HepG2 (cell line): ENCODE measurements at regions not wholly inside any gene's neighbourhood (a gene's known extent, or its start where the extent isn't known, plus 50 kb on each side); places are given as distances from the start of the nearest gene placed in this dataset.

Experiments used
- ATAC-seq: fragments of 200-7000 bp; cut with Tn5 transposase; 3 replicates; pipeline ENCODE4 v1.9.1; 2020; ENCODE audit warnings: mild to moderate bottlenecking, moderate library complexity
- BruUV-seq: library from RNA; stranded (reverse); fragments of 400-500 nt; replicated peaks from 2 replicates; lab custom pipeline; 2021; lab: Mats Ljungman, UMichigan
- CTCF ChIA-PET: fragments of 300-600 bp; formaldehyde crosslinking; extraction: SDS; loops from one replicate; lab custom pipeline; 2021; ENCODE audit warnings: low total read pairs, inconsistent platforms, low intra/inter-chr PET ratio; lab: Yijun Ruan, JAX
- POLR2A ChIA-PET: fragments of 350-600 bp; sonication (Branson Sonifier 250); formaldehyde crosslinking; loops from one replicate; lab custom pipeline; 2020; ENCODE audit warnings: antibody characterized with exemption, inconsistent platforms; lab: Yijun Ruan, JAX
- DNase-seq: peaks from one replicate; pipeline ENCODE4 v3.0.0-alpha.2; 2015; ENCODE audit warnings: low spot score
- FAIRE-seq: peaks from 3 replicates; lab custom pipeline; 2011; peaks lifted over from hg19 to GRCh38; lab: Jason Lieb, UNC
- H2AFZ ChIP-seq: one replicate; pipeline ENCODE4 v1.6.1; 2011; ENCODE audit warnings: low read length, inconsistent platforms
- H3K27ac ChIP-seq: fragments of 300-600 bp; 3 replicates; pipeline ENCODE4 v1.8.0; 2011; ENCODE audit warnings: mixed run types, mild to moderate bottlenecking, mixed read lengths, low read length, inconsistent platforms; ENCODE audit not compliant: insufficient read depth; ENCODE audit errors: extremely low read length
- H3K27me3 ChIP-seq, 2 experiments: fragments of 200-600 bp in 1 of 2; 2 replicates in 1 of 2; 3 replicates in 1 of 2; pipeline versions ENCODE4 v1.6.0 to v1.8.0; 2011; ENCODE audit warnings: low read length in 2 of 2, mild to moderate bottlenecking in 2 of 2, moderate library complexity in 2 of 2, inconsistent platforms in 1 of 2; ENCODE audit not compliant: insufficient read depth in 2 of 2, control insufficient read depth in 1 of 2
- H3K36me3 ChIP-seq, 2 experiments: fragments of 200-600 bp in 1 of 2; replicated peaks in 1 of 2; 2 replicates in 1 of 2; 3 replicates in 1 of 2; pipeline versions ENCODE4 v1.5.1 to v1.8.0; 2011; ENCODE audit warnings: low read length in 2 of 2, inconsistent platforms in 1 of 2; ENCODE audit not compliant: insufficient read depth in 2 of 2, control insufficient read depth in 1 of 2
- H3K4me1 ChIP-seq: 2 replicates; pipeline ENCODE4 v1.5.1; 2012; ENCODE audit warnings: low read length, inconsistent platforms; ENCODE audit not compliant: insufficient read depth
- H3K4me2 ChIP-seq: 2 replicates; pipeline ENCODE4 v1.6.0; 2011; ENCODE audit warnings: low read depth, low read length, inconsistent platforms
- H3K4me3 ChIP-seq, 3 experiments: fragments of 200-600 bp in 1 of 3; sonication (generic), shearing (Covaris generic) in 1 of 3; replicated peaks in 1 of 3; 2 replicates each; pipeline ENCODE4 v1.5.1; 2011 to 2016; ENCODE audit warnings: low read length in 3 of 3, inconsistent platforms in 2 of 3, low read depth in 2 of 3, mild to moderate bottlenecking in 2 of 3, control low read depth in 1 of 3, mixed read lengths in 1 of 3; ENCODE audit not compliant: insufficient read depth in 1 of 3
- H3K79me2 ChIP-seq: one replicate; pipeline ENCODE4 v1.6.1; 2011; ENCODE audit warnings: low read length, inconsistent platforms; ENCODE audit not compliant: insufficient read depth
- H3K9ac ChIP-seq: 2 replicates; pipeline ENCODE4 v1.6.0; 2011; ENCODE audit warnings: mild to moderate bottlenecking, low read depth, low read length, inconsistent platforms; ENCODE audit not compliant: insufficient read depth
- H3K9me3 ChIP-seq: 2 replicates; pipeline ENCODE4 v1.5.1; 2012; ENCODE audit warnings: mild to moderate bottlenecking, low read length
- H4K20me1 ChIP-seq: 2 replicates; pipeline ENCODE4 v1.6.0; 2011; ENCODE audit warnings: inconsistent platforms, mild to moderate bottlenecking, low read length, moderate library complexity; ENCODE audit not compliant: insufficient read depth
- ATF5 ChIP-seq: sonication (generic); formaldehyde crosslinking; IDR thresholded peaks from 2 replicates; pipeline ENCODE4 v1.4.0; 2020; ENCODE audit warnings: mild to moderate bottlenecking, low read depth, missing genetic modification reagents
- E2F5 ChIP-seq: sonication (generic); formaldehyde crosslinking; conservative IDR thresholded peaks from 2 replicates; pipeline ENCODE4 v1.4.0; 2020; ENCODE audit warnings: missing genetic modification reagents
- EHMT2 ChIP-seq: fragments of 200-600 bp; sonication (generic); IDR thresholded peaks from 2 replicates; pipeline ENCODE4 v1.7.0; 2017; ENCODE audit warnings: antibody characterized with exemption, low read depth, low read length, borderline replicate concordance
- PHF5A ChIP-seq: IDR thresholded peaks from one replicate; pipeline ENCODE4 v1.6.1; 2018; ENCODE audit warnings: low read depth, missing genetic modification reagents; ENCODE audit not compliant: unreplicated experiment
- PHF8 ChIP-seq: sonication (generic); formaldehyde crosslinking; IDR thresholded peaks from 2 replicates; pipeline ENCODE4 v1.5.0; 2020; ENCODE audit warnings: missing genetic modification reagents
- PTBP1 ChIP-seq: fragments of 200-400 bp; formaldehyde crosslinking; IDR thresholded peaks from 2 replicates; pipeline ENCODE4 v1.6.1; 2018; ENCODE audit warnings: low read length, low read depth; ENCODE audit not compliant: poor library complexity, severe bottlenecking
- SIX1 ChIP-seq: sonication (generic); formaldehyde crosslinking; IDR thresholded peaks from 2 replicates; pipeline ENCODE4 v1.4.0; 2020; ENCODE audit warnings: missing genetic modification reagents, borderline replicate concordance
- TRIM22 ChIP-seq: fragments of 450-650 bp; IDR thresholded peaks from 2 replicates; pipeline ENCODE4 v1.6.1; 2017
- ZFP1 ChIP-seq: IDR thresholded peaks from 2 replicates; pipeline ENCODE4 v1.6.1; 2016
- ZNF30 ChIP-seq: sonication (generic); formaldehyde crosslinking; IDR thresholded peaks from 2 replicates; pipeline ENCODE4 v1.5.0; 2020; ENCODE audit warnings: mild to moderate bottlenecking, missing genetic modification reagents
- ZNF646 ChIP-seq: sonication (generic); formaldehyde crosslinking; IDR thresholded peaks from 2 replicates; pipeline ENCODE4 v1.9.0; 2021; ENCODE audit warnings: mild to moderate bottlenecking, missing genetic modification reagents
- ZSCAN5A ChIP-seq: sonication (generic); formaldehyde crosslinking; IDR thresholded peaks from 2 replicates; pipeline ENCODE4 v1.8.0; 2022; ENCODE audit warnings: mild to moderate bottlenecking, missing genetic modification reagents, borderline replicate concordance
- WGBS: methylation state at CpG from one replicate; pipeline ENCODE4 v1.1.6; 2017; ENCODE audit warnings: low lambda C conversion rate; 5-methylcytosine and 5-hydroxymethylcytosine counted together
- in situ Hi-C: cut with HindIII; loops from 2 replicates; pipeline ENCODE4 v1.10.0; 2017; ENCODE audit warnings: low pct_unique_long_range_greater_than_20kb; ENCODE audit not compliant: extremely low pct_ligation_motif_present
- intact Hi-C: fragments of 100-400 bp; cut with micrococcal nuclease; formaldehyde crosslinking; loops from one replicate; pipeline ENCODE4 v1.10.0; 2022; ENCODE audit not compliant: unreplicated experiment

GRCh38 chr10:27445070-27445469, 59.0 kb upstream of the RAB18 start:
- no peak overlapping the region for H3K4me2 ChIP-seq
- FAIRE-seq (no peak), ATAC-seq (no peak), DNase-seq (no peak)
- intact Hi-C loops = no loop called here
- no peak overlapping the region for H3K9ac ChIP-seq
- H3K4me1 ChIP-seq = no peaks in the 10 kb centered on the region
- TF ChIP-seq PHF5A (no peak), PHF8 (no peak), PTBP1 (no peak), ZFP1 (CRISPR knock-in tag) (no peak), ZSCAN5A (CRISPR knock-in tag) (no peak), TRIM22 (no peak), EHMT2 (no peak), SIX1 (CRISPR knock-in tag) (no peak), ZNF646 (CRISPR knock-in tag) (no peak), ZNF30 (CRISPR knock-in tag) (no peak), ATF5 (CRISPR knock-in tag) (no peak), E2F5 (CRISPR knock-in tag) (no peak)
- 11% methylated on average over 5 of the region's 5 CpGs for WGBS
- 0 out of 5 replicates have a peak, but pooled peaks cover 0 to 4% of the 10 kb centered on the region in 2 experiments for H3K27me3 ChIP-seq
- H3K4me3 ChIP-seq = no peak overlapping the region
- H3K36me3 ChIP-seq = no peaks in the 10 kb centered on the region
- CTCF ChIA-PET = interaction anchor here (1.5 kb wide), 1 partner anchor 211 kb away, joined by 7 read pairs; no protein-coding TSS in a partner anchor
- H2AFZ ChIP-seq = no peak overlapping the region
- no TSS peak for BruUV-seq
- H3K27ac ChIP-seq = no peak overlapping the region
- no peaks in the 10 kb centered on the region for H3K9me3 ChIP-seq
- H4K20me1 ChIP-seq = no peaks in the 10 kb centered on the region
- in situ Hi-C loops = loop anchor here (10.0 kb wide), 1 partner anchor 210 kb away; no protein-coding TSS in a partner anchor
- H3K79me2 ChIP-seq = no peaks in the 10 kb centered on the region
- POLR2A ChIA-PET = no interaction called here
